ENCODE measurements at regions not wholly inside any gene's neighbourhood (a gene's known extent, or its start where the extent isn't known, plus 50 kb on each side); places are given as distances from the start of the nearest gene placed in this dataset.

DNA sequence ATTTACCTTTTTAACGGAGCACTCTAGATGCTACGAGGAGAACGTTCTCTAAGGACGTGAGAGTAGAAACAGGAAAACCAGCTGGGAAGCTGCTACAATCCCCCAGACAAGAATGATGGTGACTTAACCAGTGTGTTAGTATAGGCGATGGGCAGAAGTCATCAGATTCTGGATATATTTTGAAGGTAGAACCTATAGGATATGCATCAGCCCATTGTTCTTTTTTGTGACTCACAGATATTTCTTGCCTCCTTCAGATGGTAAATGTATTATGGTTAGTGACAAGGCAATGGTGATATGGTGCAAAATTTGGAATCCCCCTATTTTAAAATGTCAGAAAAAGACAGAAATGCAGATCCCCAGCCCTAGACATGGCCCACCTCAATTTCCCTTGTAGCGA, 258.2 kb downstream of the PHLDA1 start:
- DNase-seq (ENCODE audit: low spot score in 2 of 2): no peak
- Histone ChIP-seq H3K27me3 (no peaks in the 10 kb centered on the region), H3K36me3 (no peaks in the 10 kb centered on the region), H3K4me1 (no peaks in the 10 kb centered on the region), H3K27ac (no peak overlapping the region), H3K9me3 (no peaks in the 10 kb centered on the region), H3K4me3 (no peak overlapping the region)
- 93 to 95% methylated on average over 6 of the region's 6 CpGs for WGBS, 2 donors
- TF ChIP-seq, protein P1, sequence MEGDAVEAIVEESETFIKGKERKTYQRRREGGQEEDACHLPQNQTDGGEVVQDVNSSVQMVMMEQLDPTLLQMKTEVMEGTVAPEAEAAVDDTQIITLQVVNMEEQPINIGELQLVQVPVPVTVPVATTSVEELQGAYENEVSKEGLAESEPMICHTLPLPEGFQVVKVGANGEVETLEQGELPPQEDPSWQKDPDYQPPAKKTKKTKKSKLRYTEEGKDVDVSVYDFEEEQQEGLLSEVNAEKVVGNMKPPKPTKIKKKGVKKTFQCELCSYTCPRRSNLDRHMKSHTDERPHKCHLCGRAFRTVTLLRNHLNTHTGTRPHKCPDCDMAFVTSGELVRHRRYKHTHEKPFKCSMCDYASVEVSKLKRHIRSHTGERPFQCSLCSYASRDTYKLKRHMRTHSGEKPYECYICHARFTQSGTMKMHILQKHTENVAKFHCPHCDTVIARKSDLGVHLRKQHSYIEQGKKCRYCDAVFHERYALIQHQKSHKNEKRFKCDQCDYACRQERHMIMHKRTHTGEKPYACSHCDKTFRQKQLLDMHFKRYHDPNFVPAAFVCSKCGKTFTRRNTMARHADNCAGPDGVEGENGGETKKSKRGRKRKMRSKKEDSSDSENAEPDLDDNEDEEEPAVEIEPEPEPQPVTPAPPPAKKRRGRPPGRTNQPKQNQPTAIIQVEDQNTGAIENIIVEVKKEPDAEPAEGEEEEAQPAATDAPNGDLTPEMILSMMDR (IDR thresholded peaks at IDR 0.05): no peak
- TF ChIP-seq EP300 (IDR thresholded peaks at IDR 0.05) (no peak), POLR2A (IDR thresholded peaks at IDR 0.05) (no peak)

DNA sequence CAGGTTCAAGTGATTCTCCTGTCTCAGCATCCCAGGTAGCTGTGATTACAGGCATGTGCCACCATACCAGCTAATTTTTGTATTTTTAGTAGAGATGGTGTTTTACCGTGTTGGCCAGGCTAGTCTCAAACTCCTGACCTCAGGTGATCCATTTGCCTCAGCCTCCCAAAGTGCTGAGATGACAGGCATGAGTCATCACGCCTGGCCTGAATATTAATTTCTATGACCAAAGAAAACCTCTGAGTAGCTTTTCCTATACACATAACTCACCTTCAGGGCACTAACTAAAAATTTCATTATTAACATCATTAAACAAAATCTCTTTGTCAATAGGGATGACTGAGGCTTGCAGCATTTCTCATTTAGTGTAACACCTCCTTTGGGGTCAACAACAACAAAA, 259.6 kb upstream of the KRR1 start:
- WGBS, 2 donors: 90 to 94% methylated on average over 2 of the region's 2 CpGs
- Histone ChIP-seq H3K36me3 (no peaks in the 10 kb centered on the region), H3K9me3 (no peaks in the 10 kb centered on the region), H3K4me1 (no peaks in the 10 kb centered on the region), H3K27me3 (no peaks in the 10 kb centered on the region), H3K4me3 (no peak overlapping the region), H3K27ac (no peak overlapping the region)
- TF ChIP-seq POLR2A (IDR thresholded peaks at IDR 0.05): no peak
- no peak for TF ChIP-seq EP300 (IDR thresholded peaks at IDR 0.05)
- TF ChIP-seq, protein P1 (IDR thresholded peaks at IDR 0.05): no peak
- no peak for DNase-seq (ENCODE audit: low spot score in 2 of 2)

DNA sequence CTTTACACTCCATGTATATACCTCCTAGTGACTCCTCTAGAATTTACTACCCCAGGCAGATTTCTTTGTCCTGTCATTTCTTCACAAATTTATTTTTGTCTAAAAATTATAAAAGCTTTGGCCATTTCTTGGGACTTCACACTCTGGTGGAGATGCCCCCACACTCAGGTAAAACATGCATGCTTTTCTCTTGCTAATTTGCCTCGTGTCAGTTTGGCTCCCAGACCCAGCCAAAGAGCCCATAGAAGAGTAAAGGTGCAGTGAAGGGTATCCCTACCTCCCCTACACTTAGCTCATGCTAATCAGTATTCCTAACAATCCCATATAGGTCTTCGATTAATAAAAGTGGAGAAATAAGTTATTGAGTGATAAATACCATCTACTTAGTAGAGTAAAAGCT, 256.5 kb upstream of the KRR1 start:
- H3K27ac ChIP-seq: no peak overlapping the region

DNA sequence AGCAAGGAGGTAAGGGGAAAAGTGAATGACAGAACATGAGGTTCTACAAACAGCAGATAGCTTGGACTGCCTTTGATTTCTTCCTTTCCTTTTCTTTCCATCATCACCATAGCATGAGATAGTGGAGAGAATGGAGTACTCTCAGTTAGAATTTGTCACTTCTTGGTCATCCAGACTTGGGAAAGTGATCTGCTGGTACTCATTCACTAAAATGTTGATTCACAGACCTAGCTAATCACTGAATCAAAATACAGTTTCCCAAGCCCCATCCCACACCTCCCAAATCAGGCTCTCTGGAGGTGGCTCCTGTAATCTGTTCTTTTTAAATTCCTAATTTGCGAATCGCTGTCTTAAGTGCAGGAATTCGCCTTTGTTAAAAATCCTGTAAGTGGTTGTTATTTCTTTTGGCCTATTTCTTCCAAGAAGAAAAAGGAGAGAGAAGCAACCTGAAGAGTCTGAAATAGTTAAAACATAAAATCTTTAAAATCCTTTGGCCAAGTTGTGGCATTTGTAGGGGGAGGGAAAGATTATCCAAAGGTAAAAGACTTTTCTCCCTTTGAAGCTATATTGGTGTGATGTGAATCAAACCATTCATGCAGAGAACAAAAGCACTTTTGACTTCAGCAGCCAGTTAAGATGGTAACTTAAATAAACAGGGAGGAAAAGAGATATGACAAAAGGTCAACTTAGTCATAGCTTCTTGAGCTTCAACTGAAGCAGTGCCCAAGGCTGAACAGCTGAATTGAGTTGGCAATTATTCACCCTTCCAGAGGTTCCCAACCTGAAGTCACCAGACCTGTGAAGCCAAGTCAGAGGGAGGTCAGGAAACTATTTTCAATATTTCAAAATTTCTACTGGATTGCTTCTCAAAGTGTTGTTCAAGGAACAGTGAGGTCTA, 255.1 kb upstream of the KRR1 start:
- Histone ChIP-seq H3K36me3 (no peaks in the 10 kb centered on the region), H3K4me1 (no peaks in the 10 kb centered on the region), H3K27ac (no peak overlapping the region), H3K27me3 (no peaks in the 10 kb centered on the region), H3K4me3 (no peak overlapping the region), H3K9me3 (no peaks in the 10 kb centered on the region)
- no peak for DNase-seq (ENCODE audit: low spot score in 2 of 2)
- no peak for TF ChIP-seq POLR2A (IDR thresholded peaks at IDR 0.05)
- TF ChIP-seq EP300 (IDR thresholded peaks at IDR 0.05): no peak
- WGBS, 2 donors: 86 to 93% methylated on average over 3 of the region's 3 CpGs

More for the DNA sequence above, 256.5 kb upstream of the KRR1 start:
- Histone ChIP-seq H3K4me3 (no peak overlapping the region), H3K27me3 (no peaks in the 10 kb centered on the region), H3K4me1 (no peaks in the 10 kb centered on the region), H3K36me3 (no peaks in the 10 kb centered on the region), H3K9me3 (no peaks in the 10 kb centered on the region)
- TF ChIP-seq POLR2A (IDR thresholded peaks at IDR 0.05): no peak
- TF ChIP-seq, protein P1 (IDR thresholded peaks at IDR 0.05): no peak
- no peak for TF ChIP-seq EP300 (IDR thresholded peaks at IDR 0.05)
- no peak for DNase-seq (ENCODE audit: low spot score in 2 of 2)
- 66 to 84% methylated on average over 2 of the region's 2 CpGs for WGBS, 2 donors

DNA sequence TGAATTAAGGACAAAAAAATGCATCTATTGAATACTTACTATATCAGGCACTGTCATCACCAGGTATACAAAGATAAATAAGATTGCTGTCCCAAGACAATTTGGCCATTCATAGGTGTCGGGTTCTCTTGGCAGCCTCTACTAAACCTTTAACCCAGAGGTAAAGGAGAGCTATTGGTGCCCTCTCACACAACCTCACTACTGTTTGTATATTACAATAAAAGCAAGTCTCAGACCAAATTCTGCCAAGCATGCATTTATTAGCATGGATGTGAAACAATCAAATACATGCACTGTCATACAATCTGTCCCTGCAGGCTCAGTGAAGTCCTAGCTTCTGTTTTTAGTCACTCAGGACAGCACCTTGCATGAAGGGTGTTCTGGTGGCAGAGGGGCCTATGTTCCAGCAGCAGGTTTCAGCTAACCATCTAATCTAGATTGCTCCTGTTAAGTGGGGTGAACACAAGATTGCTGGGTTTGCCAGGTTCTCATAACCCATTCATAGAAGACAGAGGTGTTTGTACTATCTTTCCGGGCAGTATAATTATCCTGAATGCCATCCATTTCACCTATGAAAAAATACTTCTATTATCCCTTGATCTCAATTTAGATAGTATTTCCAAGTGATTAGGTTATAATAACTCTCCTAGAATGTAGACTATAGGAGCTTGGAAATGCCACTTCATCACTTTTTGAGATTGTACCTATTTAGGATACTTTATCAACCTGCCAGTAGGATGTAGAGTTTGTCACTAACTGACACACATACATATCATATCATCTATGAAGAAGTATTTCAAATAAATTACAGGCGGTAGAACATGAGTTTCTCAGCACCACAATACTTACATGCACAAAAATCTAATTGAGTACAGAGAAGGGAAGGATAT, 254.0 kb upstream of the KRR1 start:
- WGBS, 2 donors: 94 to 95% methylated on average over 3 of the region's 3 CpGs

More for the DNA sequence above, 254.0 kb upstream of the KRR1 start:
- Histone ChIP-seq H3K27ac (no peak overlapping the region), H3K27me3 (no peaks in the 10 kb centered on the region), H3K36me3 (no peaks in the 10 kb centered on the region), H3K4me3 (no peak overlapping the region), H3K9me3 (no peaks in the 10 kb centered on the region), H3K4me1 (no peaks in the 10 kb centered on the region)
- TF ChIP-seq POLR2A (IDR thresholded peaks at IDR 0.05): no peak
- TF ChIP-seq EP300 (IDR thresholded peaks at IDR 0.05): no peak
- TF ChIP-seq, protein P1 (IDR thresholded peaks at IDR 0.05): no peak
- DNase-seq (ENCODE audit: low spot score in 2 of 2): no peak
